Stimulated activated naive CD8-positive, alpha-beta T cell treated with anti-CD3 and anti-CD28 coated beads, Interleukin-15, amount 100 ng/mL, for 72 hours (primary cell): ENCODE measurements at regions not wholly inside any gene's neighbourhood (a gene's known extent, or its start where the extent isn't known, plus 50 kb on each side); places are given as distances from the start of the nearest gene placed in this dataset.
"Not testable (repeated sequence)": the region's sequence is repeated elsewhere in the genome, so short reads cannot be mapped to it uniquely, and the experiment has no call there.

Experiments
- ATAC-seq: fragments of 150-1000 bp; cut with Tn5 transposase; 2 replicates; pipeline ENCODE4 v1.10.0; 2021; ENCODE audit warnings: mild to moderate bottlenecking, moderate library complexity
- DNase-seq, 2 donors: peaks; one replicate each; pipeline ENCODE4 v3.0.0; 2021 to 2022
- H3K27ac Mint-ChIP-seq, 2 donors: one replicate each; pipeline ENCODE4 v1.8.0; 2022; ENCODE audit warnings: mild to moderate bottlenecking in 2 of 2, mixed read lengths in 2 of 2, moderate library complexity in 2 of 2
- H3K27me3 Mint-ChIP-seq: one replicate; pipeline ENCODE4 v1.8.0; 2022; ENCODE audit warnings: mixed read lengths
- H3K4me1 Mint-ChIP-seq: one replicate; pipeline ENCODE4 v1.8.0; 2022; ENCODE audit warnings: mild to moderate bottlenecking, mixed read lengths
- H3K4me3 Mint-ChIP-seq, 2 donors: one replicate each; pipeline ENCODE4 v1.8.0; 2022; ENCODE audit warnings: mild to moderate bottlenecking in 2 of 2, mixed read lengths in 2 of 2, moderate library complexity in 1 of 2
- H3K9me3 Mint-ChIP-seq, 2 donors: one replicate each; pipeline ENCODE4 v1.8.0; 2022; ENCODE audit warnings: mixed read lengths in 2 of 2

- DNase-seq = no peak
- no peaks in the 10 kb centered on the region for H3K27me3 Mint-ChIP-seq
- no peak overlapping the region for H3K4me3 Mint-ChIP-seq
- H3K27ac Mint-ChIP-seq = no peak overlapping the region
- no peaks in the 10 kb centered on the region for H3K9me3 Mint-ChIP-seq
- H3K4me1 Mint-ChIP-seq = no peaks in the 10 kb centered on the region
- ATAC-seq = no peak
Observed at GRCh38 chr1:83086986-83087512, 911.9 kb downstream of the TTLL7 start.

- Mint-ChIP-seq H3K4me1 (no peaks in the 10 kb centered on the region), H3K9me3 (no peaks in the 10 kb centered on the region), H3K4me3 (no peak overlapping the region), H3K27ac (no peak overlapping the region), H3K27me3 (no peaks in the 10 kb centered on the region)
- no peak for ATAC-seq
- no peak for DNase-seq
Observed at GRCh38 chr1:83086346-83086745, 912.6 kb downstream of the TTLL7 start.

GRCh38 chr1:83083589-83084224 is 915.2 kb downstream of the TTLL7 start:
- no peaks in the 10 kb centered on the region for H3K4me1 Mint-ChIP-seq
- no peak overlapping the region for H3K4me3 Mint-ChIP-seq
- no peak overlapping the region for H3K27ac Mint-ChIP-seq
- ATAC-seq = no peak
- DNase-seq = no peak
- H3K9me3 Mint-ChIP-seq = peaks cover 0 to 4% of the 10 kb centered on the region in 2 donors
- H3K27me3 Mint-ChIP-seq = no peaks in the 10 kb centered on the region

GRCh38 chr1:83077411-83077810 is 921.5 kb downstream of the TTLL7 start:
- no peaks in the 10 kb centered on the region for H3K27me3 Mint-ChIP-seq
- ATAC-seq (no peak), DNase-seq (no peak)
- H3K27ac Mint-ChIP-seq = no peak overlapping the region
- H3K9me3 Mint-ChIP-seq = peaks cover 0 to 4% of the 10 kb centered on the region in 2 donors
- no peak overlapping the region for H3K4me3 Mint-ChIP-seq
- H3K4me1 Mint-ChIP-seq = no peaks in the 10 kb centered on the region

- ATAC-seq (no peak), DNase-seq (no peak)
- Mint-ChIP-seq H3K4me3 (no peak overlapping the region), H3K27ac (no peak overlapping the region), H3K27me3 (no peaks in the 10 kb centered on the region), H3K9me3 (peaks cover 0 to 4% of the 10 kb centered on the region in 2 donors), H3K4me1 (no peaks in the 10 kb centered on the region)
Observed at GRCh38 chr1:83075107-83075506, 923.8 kb downstream of the TTLL7 start.

- no peaks in the 10 kb centered on the region for H3K4me1 Mint-ChIP-seq
- no peaks in the 10 kb centered on the region for H3K9me3 Mint-ChIP-seq
- no peak overlapping the region for H3K27ac Mint-ChIP-seq
- H3K4me3 Mint-ChIP-seq = no peak overlapping the region
- ATAC-seq (no peak), DNase-seq (no peak)
- no peaks in the 10 kb centered on the region for H3K27me3 Mint-ChIP-seq
Observed at GRCh38 chr1:83067954-83068353, 931.0 kb downstream of the TTLL7 start.

- no peaks in the 10 kb centered on the region for H3K4me1 Mint-ChIP-seq
- no peak for DNase-seq
- H3K27me3 Mint-ChIP-seq = no peaks in the 10 kb centered on the region
Observed at GRCh38 chr1:83065952-83066727, 932.8 kb downstream of the TTLL7 start.

GRCh38 chr1:83064589-83065242 is 934.2 kb downstream of the TTLL7 start:
- ATAC-seq (no peak), DNase-seq (no peak)
- Mint-ChIP-seq H3K27me3 (no peaks in the 10 kb centered on the region), H3K4me1 (no peaks in the 10 kb centered on the region), H3K4me3 (no peak overlapping the region), H3K9me3 (no peaks in the 10 kb centered on the region), H3K27ac (no peak overlapping the region)

More at GRCh38 chr1:83065952-83066727, 932.8 kb downstream of the TTLL7 start:
- ATAC-seq = no peak
- H3K27ac Mint-ChIP-seq = no peak overlapping the region
- H3K4me3 Mint-ChIP-seq = no peak overlapping the region
- no peaks in the 10 kb centered on the region for H3K9me3 Mint-ChIP-seq

GRCh38 chr1:83060651-83061390 is 938.1 kb downstream of the TTLL7 start:
- Mint-ChIP-seq H3K4me3 (no peak overlapping the region), H3K27ac (no peak overlapping the region)

GRCh38 chr1:83060221-83060620 is 938.7 kb downstream of the TTLL7 start:
- DNase-seq (no peak), ATAC-seq (no peak)
- H3K4me3 Mint-ChIP-seq = no peak overlapping the region
- peaks cover 4% of the 10 kb centered on the region for H3K27me3 Mint-ChIP-seq
- no peaks in the 10 kb centered on the region for H3K4me1 Mint-ChIP-seq
- peaks cover 0 to 2% of the 10 kb centered on the region in 2 donors for H3K9me3 Mint-ChIP-seq
- no peak overlapping the region for H3K27ac Mint-ChIP-seq

More at GRCh38 chr1:83060651-83061390, 938.1 kb downstream of the TTLL7 start:
- H3K4me1 Mint-ChIP-seq = no peaks in the 10 kb centered on the region
- H3K9me3 Mint-ChIP-seq = no peaks in the 10 kb centered on the region
- no peaks in the 10 kb centered on the region for H3K27me3 Mint-ChIP-seq
- no peak for ATAC-seq
- DNase-seq = no peak

- Mint-ChIP-seq H3K27me3 (peaks cover 8% of the 10 kb centered on the region), H3K27ac (no peak overlapping the region), H3K9me3 (peaks cover 0 to 5% of the 10 kb centered on the region in 2 donors), H3K4me1 (no peaks in the 10 kb centered on the region), H3K4me3 (no peak overlapping the region)
- no peak for DNase-seq
- no peak for ATAC-seq
Observed at GRCh38 chr1:83058327-83058726, 940.6 kb downstream of the TTLL7 start.

GRCh38 chr1:83055391-83056170 is 943.4 kb downstream of the TTLL7 start:
- Mint-ChIP-seq H3K4me1 (no peaks in the 10 kb centered on the region), H3K4me3 (no peak overlapping the region), H3K27ac (peak overlapping the region in 1 of 2 donors; percentile 86), H3K27me3 (peaks cover 8% of the 10 kb centered on the region), H3K9me3 (peaks cover 10 to 18% of the 10 kb centered on the region in 2 donors)
- DNase-seq (no peak), ATAC-seq (no peak)

GRCh38 chr1:83053446-83053845 is 945.5 kb downstream of the TTLL7 start:
- no peak overlapping the region for H3K4me3 Mint-ChIP-seq
- ATAC-seq (no peak), DNase-seq (no peak)
- peaks cover 22 to 32% of the 10 kb centered on the region in 2 donors for H3K9me3 Mint-ChIP-seq
- H3K27ac Mint-ChIP-seq = no peak overlapping the region
- H3K27me3 Mint-ChIP-seq = peaks cover 8% of the 10 kb centered on the region
- no peaks in the 10 kb centered on the region for H3K4me1 Mint-ChIP-seq

GRCh38 chr1:83052865-83053264 is 946.1 kb downstream of the TTLL7 start:
- H3K27me3 Mint-ChIP-seq = peaks cover 8% of the 10 kb centered on the region

GRCh38 chr1:83051053-83051452 is 947.9 kb downstream of the TTLL7 start:
- peaks cover 26 to 33% of the 10 kb centered on the region in 2 donors for H3K9me3 Mint-ChIP-seq
- ATAC-seq, H3K4me1 Mint-ChIP-seq, DNase-seq, H3K27me3 Mint-ChIP-seq, H3K27ac Mint-ChIP-seq, H3K4me3 Mint-ChIP-seq: not testable (repeated sequence)

More at GRCh38 chr1:83052865-83053264, 946.1 kb downstream of the TTLL7 start:
- Mint-ChIP-seq H3K4me1 (no peaks in the 10 kb centered on the region), H3K27ac (no peak overlapping the region), H3K9me3 (peaks cover 22 to 32% of the 10 kb centered on the region in 2 donors), H3K4me3 (no peak overlapping the region)
- no peak for ATAC-seq
- DNase-seq = no peak
